ENCODE measurements at regions not wholly inside any gene's neighbourhood (a gene's known extent, or its start where the extent isn't known, plus 50 kb on each side); places are given as distances from the start of the nearest gene placed in this dataset.

GRCh38 chr11:39113606-39114005 lies 2345.8 kb downstream of the LRRC4C start:
- FAIRE-seq (no peak), DNase-seq (ENCODE audit: insufficient read length, low spot score) (no peak)
- TF ChIP-seq CTCF (IDR thresholded peaks at IDR 0.05; ENCODE audit: insufficient read depth, missing control alignments) = no peak

GRCh38 chr11:39102236-39102635 lies 2357.2 kb downstream of the LRRC4C start:
- no peak for FAIRE-seq
- DNase-seq (ENCODE audit: insufficient read length, low spot score) = no peak
- TF ChIP-seq CTCF (IDR thresholded peaks at IDR 0.05; ENCODE audit: insufficient read depth, missing control alignments) = no peak

GRCh38 chr11:39078465-39078864 lies 2381.0 kb downstream of the LRRC4C start:
- DNase-seq (ENCODE audit: insufficient read length, low spot score) (no peak), FAIRE-seq (no peak)
- no peak for TF ChIP-seq CTCF (IDR thresholded peaks at IDR 0.05; ENCODE audit: insufficient read depth, missing control alignments)

- no peak for FAIRE-seq
- no peak for TF ChIP-seq CTCF (IDR thresholded peaks at IDR 0.05; ENCODE audit: insufficient read depth, missing control alignments)
These were observed 2421.8 kb downstream of the LRRC4C start for GRCh38 chr11:39037611-39038010.

GRCh38 chr11:39036021-39036420 lies 2423.4 kb downstream of the LRRC4C start:
- no peak for DNase-seq (ENCODE audit: insufficient read length, low spot score)
- no peak for FAIRE-seq
- no peak for TF ChIP-seq CTCF (IDR thresholded peaks at IDR 0.05; ENCODE audit: insufficient read depth, missing control alignments)

More at GRCh38 chr11:39037611-39038010, 2421.8 kb downstream of the LRRC4C start:
- DNase-seq (ENCODE audit: insufficient read length, low spot score) = no peak

GRCh38 chr11:39021539-39021938 lies 2423.5 kb upstream of the RAG2 start:
- DNase-seq (ENCODE audit: insufficient read length, low spot score) (no peak), FAIRE-seq (no peak)
- TF ChIP-seq CTCF (IDR thresholded peaks at IDR 0.05; ENCODE audit: insufficient read depth, missing control alignments) = no peak

- no peak for FAIRE-seq
- no peak for TF ChIP-seq CTCF (IDR thresholded peaks at IDR 0.05; ENCODE audit: insufficient read depth, missing control alignments)
- no peak for DNase-seq (ENCODE audit: insufficient read length, low spot score)
These were observed 2413.8 kb upstream of the RAG2 start for GRCh38 chr11:39011797-39012196.
